GM21381 (cell line): ENCODE measurements at regions not wholly inside any gene's neighbourhood (a gene's known extent, or its start where the extent isn't known, plus 50 kb on each side); places are given as distances from the start of the nearest gene placed in this dataset.

Experiments used
- ATAC-seq: cut with Tn5 transposase; IDR thresholded peaks from one replicate; pipeline ENCODE4 v1.9.1; 2021; ENCODE audit warnings: mild to moderate bottlenecking, moderate library complexity; ENCODE audit not compliant: unreplicated experiment

- no peak for ATAC-seq
These were observed 224.3 kb downstream of the ANAPC1 start for GRCh38 chr2:111659361-111660333.

- no peak for ATAC-seq
These were observed 223.2 kb downstream of the ANAPC1 start for GRCh38 chr2:111660811-111661210.

- ATAC-seq: no peak
These were observed 222.6 kb downstream of the ANAPC1 start for GRCh38 chr2:111661286-111661940.

GRCh38 chr2:111662039-111662770 lies 221.8 kb downstream of the ANAPC1 start:
- ATAC-seq: no peak

GRCh38 chr2:111662771-111663470 lies 221.1 kb downstream of the ANAPC1 start:
- no peak for ATAC-seq

- ATAC-seq: no peak
These were observed 220.3 kb downstream of the ANAPC1 start for GRCh38 chr2:111663471-111664274.

GRCh38 chr2:111664275-111664850 lies 219.6 kb downstream of the ANAPC1 start:
- no peak for ATAC-seq

- ATAC-seq: no peak
These were observed 219.0 kb downstream of the ANAPC1 start for GRCh38 chr2:111665011-111665410.

GRCh38 chr2:111665551-111666116 lies 218.4 kb downstream of the ANAPC1 start:
- ATAC-seq: no peak

GRCh38 chr2:111666160-111666559 lies 217.8 kb downstream of the ANAPC1 start:
- no peak for ATAC-seq

GRCh38 chr2:111667001-111667400 lies 217.0 kb downstream of the ANAPC1 start:
- no peak for ATAC-seq

- no peak for ATAC-seq
These were observed 216.3 kb downstream of the ANAPC1 start for GRCh38 chr2:111667542-111668273.

- ATAC-seq: no peak
These were observed 215.7 kb downstream of the ANAPC1 start for GRCh38 chr2:111668274-111668616.

- no peak for ATAC-seq
These were observed 215.3 kb downstream of the ANAPC1 start for GRCh38 chr2:111668741-111669140.

- ATAC-seq: no peak
These were observed 213.9 kb downstream of the ANAPC1 start for GRCh38 chr2:111669928-111670695.

GRCh38 chr2:111670776-111671175 lies 213.2 kb downstream of the ANAPC1 start:
- ATAC-seq: no peak

GRCh38 chr2:111671426-111672150 lies 212.4 kb downstream of the ANAPC1 start:
- no peak for ATAC-seq
